ENCODE measurements at regions not wholly inside any gene's neighbourhood (a gene's known extent, or its start where the extent isn't known, plus 50 kb on each side); places are given as distances from the start of the nearest gene placed in this dataset.
"Not testable (repeated sequence)": the region's sequence is repeated elsewhere in the genome, so short reads cannot be mapped to it uniquely, and the experiment has no call there.

- DNase-seq, result not testable (repeated sequence)
These were observed 141.1 kb downstream of the SLCO4C1 start for GRCh38 chr5:102154791-102155605.

GRCh38 chr5:102154291-102154690 is 141.8 kb downstream of the SLCO4C1 start:
- no peak for DNase-seq

- peak; percentile 12 for DNase-seq
These were observed 142.9 kb downstream of the SLCO4C1 start for GRCh38 chr5:102153003-102153759.

- DNase-seq, result no peak
These were observed 157.1 kb downstream of the SLCO4C1 start for GRCh38 chr5:102139029-102139428.

- no peak for DNase-seq
These were observed 157.8 kb downstream of the SLCO4C1 start for GRCh38 chr5:102138243-102138653.

GRCh38 chr5:102130890-102131289 is 165.2 kb downstream of the SLCO4C1 start:
- no peak for DNase-seq

- DNase-seq, result no peak
These were observed 165.7 kb downstream of the SLCO4C1 start for GRCh38 chr5:102130386-102130785.

- no peak for DNase-seq
These were observed 176.8 kb downstream of the SLCO4C1 start for GRCh38 chr5:102119252-102119651.

GRCh38 chr5:102115736-102116135 is 180.3 kb downstream of the SLCO4C1 start:
- no peak for DNase-seq

GRCh38 chr5:102114525-102115069 is 181.5 kb downstream of the SLCO4C1 start:
- DNase-seq, result no peak

GRCh38 chr5:102107865-102108264 is 188.2 kb downstream of the SLCO4C1 start:
- DNase-seq, result no peak

GRCh38 chr5:102106599-102106998 is 189.5 kb downstream of the SLCO4C1 start:
- no peak for DNase-seq

GRCh38 chr5:102099766-102100331 is 196.2 kb downstream of the SLCO4C1 start:
- peak; percentile 6 for DNase-seq

GRCh38 chr5:102099083-102099482 is 197.0 kb downstream of the SLCO4C1 start:
- not testable (repeated sequence) for DNase-seq

GRCh38 chr5:102098606-102099005 is 197.5 kb downstream of the SLCO4C1 start:
- not testable (repeated sequence) for DNase-seq

GRCh38 chr5:102090770-102091169 is 205.3 kb downstream of the SLCO4C1 start:
- DNase-seq, result peak; percentile 71

- DNase-seq, result no peak
These were observed 206.2 kb downstream of the SLCO4C1 start for GRCh38 chr5:102089883-102090282.

- DNase-seq, result no peak
These were observed 208.2 kb downstream of the SLCO4C1 start for GRCh38 chr5:102087906-102088305.

- no peak for DNase-seq
These were observed 215.8 kb downstream of the SLCO4C1 start for GRCh38 chr5:102080288-102080687.

- no peak for DNase-seq
These were observed 218.2 kb downstream of the SLCO4C1 start for GRCh38 chr5:102077920-102078319.

GRCh38 chr5:102069974-102070373 is 226.1 kb downstream of the SLCO4C1 start:
- no peak for DNase-seq

GRCh38 chr5:102068870-102069269 is 227.2 kb downstream of the SLCO4C1 start:
- DNase-seq, result no peak

GRCh38 chr5:102049517-102049916 is 246.6 kb downstream of the SLCO4C1 start:
- DNase-seq, result peak; percentile 89
